Mesenchymal stem cell (in vitro differentiated cells and primary cell): ENCODE measurements at regions not wholly inside any gene's neighbourhood (a gene's known extent, or its start where the extent isn't known, plus 50 kb on each side); places are given as distances from the start of the nearest gene placed in this dataset.
A peak's percentile ranks its signal among the peaks of the same experiment; 100 is the strongest.
"Not testable (repeated sequence)": the region's sequence is repeated elsewhere in the genome, so short reads cannot be mapped to it uniquely, and the experiment has no call there.

ENCODE experiments used
- DNase-seq: peaks from one replicate; pipeline ENCODE4 v3.0.0-alpha.2; 2013
- H2AFZ ChIP-seq: one replicate; pipeline ENCODE4 v1.6.1; 2013; ENCODE audit warnings: low read depth, mild to moderate bottlenecking, control low read depth, inconsistent platforms, low read length, moderate library complexity
- H2AK5ac ChIP-seq: 2 replicates; pipeline ENCODE4 v1.6.1; 2013; ENCODE audit warnings: low read length, moderate library complexity, mild to moderate bottlenecking, inconsistent platforms; ENCODE audit not compliant: severe bottlenecking
- H2BK120ac ChIP-seq: one replicate; pipeline ENCODE4 v1.6.1; 2013; ENCODE audit warnings: low read depth, mild to moderate bottlenecking, inconsistent platforms, low read length, moderate library complexity
- H2BK12ac ChIP-seq, 2 experiments: one replicate each; pipeline ENCODE4 v1.6.1; 2013; ENCODE audit warnings: inconsistent platforms in 2 of 2, low read length in 2 of 2, mild to moderate bottlenecking in 2 of 2, moderate library complexity in 2 of 2, control low read depth in 1 of 2
- H2BK15ac ChIP-seq: one replicate; pipeline ENCODE4 v1.6.1; 2013; ENCODE audit warnings: mild to moderate bottlenecking, low read depth, inconsistent platforms; ENCODE audit not compliant: poor library complexity, severe bottlenecking
- H2BK5ac ChIP-seq: 2 replicates; pipeline ENCODE4 v1.6.1; 2013; ENCODE audit warnings: low read depth, mild to moderate bottlenecking, low read length, control low read depth, inconsistent platforms; ENCODE audit not compliant: poor library complexity, severe bottlenecking
- H3K14ac ChIP-seq, 2 experiments: one replicate each; pipeline ENCODE4 v1.6.1; 2013; ENCODE audit warnings: inconsistent platforms in 2 of 2, low read length in 2 of 2, control low read depth in 1 of 2, mild to moderate bottlenecking in 1 of 2, moderate library complexity in 1 of 2
- H3K18ac ChIP-seq, 2 experiments: one replicate each; pipeline ENCODE4 v1.6.1; 2013; ENCODE audit warnings: inconsistent platforms in 2 of 2, low read length in 2 of 2, control low read depth in 1 of 2, low read depth in 1 of 2, mild to moderate bottlenecking in 1 of 2
- H3K23ac ChIP-seq, 2 experiments: one replicate each; pipeline ENCODE4 v1.6.1; 2013; ENCODE audit warnings: inconsistent platforms in 2 of 2, low read length in 2 of 2, mild to moderate bottlenecking in 2 of 2, moderate library complexity in 2 of 2, control low read depth in 1 of 2
- H3K27ac ChIP-seq: 2 replicates; pipeline ENCODE4 v1.5.1; 2013; ENCODE audit warnings: mild to moderate bottlenecking, moderate library complexity, low read length, control low read depth, inconsistent platforms; ENCODE audit not compliant: poor library complexity, severe bottlenecking
- H3K27me3 ChIP-seq, 2 experiments: 2 replicates each; pipeline versions ENCODE4 v1.6.1 to v1.7.0; 2013; ENCODE audit warnings: low read length in 2 of 2, mild to moderate bottlenecking in 2 of 2, moderate library complexity in 2 of 2, control low read depth in 1 of 2, inconsistent platforms in 1 of 2; ENCODE audit not compliant: control insufficient read depth in 1 of 2, insufficient read depth in 1 of 2
- H3K36me3 ChIP-seq, 2 experiments: 2 replicates each; pipeline versions ENCODE4 v1.6.1 to v1.7.0; 2013; ENCODE audit warnings: low read length in 2 of 2, control low read depth in 1 of 2, inconsistent platforms in 1 of 2, low read depth in 1 of 2, mild to moderate bottlenecking in 1 of 2; ENCODE audit not compliant: insufficient read depth in 2 of 2, control insufficient read depth in 1 of 2
- H3K4ac ChIP-seq, 2 experiments: one replicate each; pipeline ENCODE4 v1.6.1; 2013; ENCODE audit warnings: inconsistent platforms in 2 of 2, low read length in 2 of 2, mild to moderate bottlenecking in 2 of 2, moderate library complexity in 2 of 2, control low read depth in 1 of 2, low read depth in 1 of 2
- H3K4me1 ChIP-seq: 2 replicates; pipeline ENCODE4 v1.6.1; 2013; ENCODE audit warnings: low read depth, low read length, control low read depth; ENCODE audit not compliant: control insufficient read depth, insufficient read depth
- H3K4me2 ChIP-seq: 2 replicates; pipeline ENCODE4 v1.6.1; 2013; ENCODE audit warnings: low read length, mild to moderate bottlenecking, inconsistent platforms; ENCODE audit not compliant: poor library complexity, severe bottlenecking
- H3K4me3 ChIP-seq, 2 experiments: 2 replicates each; pipeline versions ENCODE4 v1.5.1 to v1.7.0; 2013; ENCODE audit warnings: low read length in 2 of 2, mild to moderate bottlenecking in 2 of 2, control low read depth in 1 of 2, low read depth in 1 of 2; ENCODE audit not compliant: insufficient read depth in 1 of 2
- H3K79me1 ChIP-seq: replicated peaks from 2 replicates; pipeline ENCODE4 v1.6.1; 2013; ENCODE audit warnings: mild to moderate bottlenecking, control low read depth, low read length, inconsistent platforms; ENCODE audit not compliant: poor library complexity, severe bottlenecking
- H3K9ac ChIP-seq: 2 replicates; pipeline ENCODE4 v1.7.0; 2013; ENCODE audit warnings: mild to moderate bottlenecking, low read length, moderate library complexity
- H3K9me3 ChIP-seq: 2 replicates; pipeline ENCODE4 v1.7.0; 2013; ENCODE audit warnings: mild to moderate bottlenecking, low read length; ENCODE audit not compliant: control insufficient read depth
- H4K8ac ChIP-seq: one replicate; pipeline ENCODE4 v1.6.1; 2013; ENCODE audit warnings: inconsistent platforms, mild to moderate bottlenecking, low read length, moderate library complexity
- H4K91ac ChIP-seq: one replicate; pipeline ENCODE4 v1.6.1; 2013; ENCODE audit warnings: mild to moderate bottlenecking, low read length, inconsistent platforms
- WGBS: methylation state at CpG from one replicate; pipeline ENCODE4 v1.1.7; 2013; ENCODE audit warnings: mixed read lengths; 5-methylcytosine and 5-hydroxymethylcytosine counted together

DNA sequence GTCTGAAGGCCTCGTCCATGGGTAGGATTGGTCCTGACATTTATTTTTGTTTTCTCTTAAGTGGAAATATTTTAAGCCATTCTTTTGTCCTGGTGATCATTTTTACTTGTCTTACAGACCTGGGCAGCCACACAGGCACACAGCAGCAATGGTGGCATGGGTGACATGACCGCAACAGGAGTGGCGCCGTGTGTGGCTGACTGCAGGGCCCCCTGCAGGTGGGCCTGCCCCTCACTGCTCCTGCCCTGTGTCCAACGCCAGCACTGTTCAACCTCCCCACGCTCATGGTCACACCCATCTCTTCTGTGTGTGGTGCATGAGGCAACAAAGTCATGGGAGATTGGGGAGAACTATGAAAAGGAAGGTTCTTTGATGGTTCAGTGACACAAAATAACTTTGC, 151.9 kb downstream of the MYLK4 start:
- Histone ChIP-seq H3K14ac (no peak overlapping the region), H2BK15ac (no peak overlapping the region)

DNA sequence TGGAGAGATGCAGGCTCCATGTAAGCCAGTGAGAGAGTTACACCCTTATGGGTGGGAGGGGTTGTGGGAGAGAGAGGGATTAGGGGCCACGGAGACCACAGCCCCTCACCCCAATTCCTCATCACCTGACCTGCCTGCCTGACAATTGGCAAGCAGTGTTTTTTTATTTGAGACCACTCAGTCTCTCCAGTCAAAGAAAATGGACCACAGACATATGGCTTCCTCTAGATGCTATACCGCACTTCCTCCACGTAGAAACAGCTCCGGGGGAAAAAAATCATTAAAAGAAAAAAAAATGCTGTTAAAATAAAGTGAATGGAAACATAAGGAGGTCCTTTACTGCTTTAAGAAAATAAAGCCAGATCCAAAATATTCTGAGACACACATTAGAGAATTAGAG, 152.7 kb downstream of the MYLK4 start:
- Histone ChIP-seq H4K91ac (no peak overlapping the region), H3K27ac (no peak overlapping the region), H2BK120ac (no peak overlapping the region), H2BK12ac (no peak overlapping the region), H3K79me1 (no peaks in the 10 kb centered on the region), H3K18ac (no peak overlapping the region), H4K8ac (no peak overlapping the region), H2BK5ac (no peak overlapping the region), H3K36me3 (no peaks in the 10 kb centered on the region), H2AFZ (no peak overlapping the region), H3K9ac (no peak overlapping the region), H2BK15ac (no peak overlapping the region), H3K27me3 (no peaks in the 10 kb centered on the region), H3K9me3 (no peaks in the 10 kb centered on the region), H3K14ac (no peak overlapping the region), H2AK5ac (no peak overlapping the region), H3K4me1 (no peaks in the 10 kb centered on the region), H3K4me2 (no peak overlapping the region), H3K4me3 (no peak overlapping the region), H3K23ac (no peak overlapping the region), H3K4ac (no peak overlapping the region)
- DNase-seq, result no peak
- no CpG with 5 or more reads among the region's 4 CpGs for WGBS

More for the DNA sequence above, 151.9 kb downstream of the MYLK4 start:
- H2AFZ ChIP-seq, result no peak overlapping the region
- no peak overlapping the region for H3K27ac ChIP-seq
- no peak overlapping the region for H4K91ac ChIP-seq
- no peak overlapping the region for H3K4ac ChIP-seq
- H3K27me3 ChIP-seq, result no peaks in the 10 kb centered on the region
- H2BK120ac ChIP-seq, result no peak overlapping the region
- peaks cover 1% of the 10 kb centered on the region for H3K4me1 ChIP-seq
- 95% methylated on average over 3 of the region's 6 CpGs for WGBS
- H2BK12ac ChIP-seq, result no peak overlapping the region
- no peak overlapping the region for H3K23ac ChIP-seq
- no peak overlapping the region for H3K4me2 ChIP-seq
- H2AK5ac ChIP-seq, result no peak overlapping the region
- H3K36me3 ChIP-seq, result no peaks in the 10 kb centered on the region
- DNase-seq, result no peak
- no peak overlapping the region for H3K4me3 ChIP-seq
- no peaks in the 10 kb centered on the region for H3K79me1 ChIP-seq
- no peaks in the 10 kb centered on the region for H3K9me3 ChIP-seq
- no peak overlapping the region for H2BK5ac ChIP-seq
- no peak overlapping the region for H3K9ac ChIP-seq
- H4K8ac ChIP-seq, result no peak overlapping the region
- no peak overlapping the region for H3K18ac ChIP-seq

DNA sequence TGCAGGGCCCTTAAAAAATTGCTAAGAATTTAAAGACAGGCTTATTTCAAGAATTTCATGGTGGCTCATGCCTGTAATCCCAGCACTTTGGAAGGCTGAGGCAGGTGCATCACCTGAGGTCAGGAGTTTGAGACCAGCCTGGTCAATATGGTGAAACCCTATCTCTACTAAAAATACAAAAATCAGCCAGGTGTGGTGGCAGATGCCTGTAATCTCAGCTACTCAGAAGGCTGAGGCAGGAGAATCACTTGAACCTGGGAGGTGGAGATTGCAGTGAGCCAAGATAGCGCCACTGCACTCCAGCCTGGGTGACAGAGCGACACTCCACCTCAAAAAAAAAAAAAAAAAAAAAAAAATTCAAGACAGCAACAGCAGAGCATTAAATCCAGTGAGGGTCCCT, 153.3 kb downstream of the MYLK4 start:
- not testable (repeated sequence) for H3K23ac ChIP-seq, H3K9me3 ChIP-seq, H2BK120ac ChIP-seq, H2AK5ac ChIP-seq, H3K27me3 ChIP-seq, H3K4me1 ChIP-seq, H2BK12ac ChIP-seq, H3K18ac ChIP-seq, H3K14ac ChIP-seq, H4K8ac ChIP-seq, H3K9ac ChIP-seq, H3K27ac ChIP-seq, DNase-seq, H3K79me1 ChIP-seq, H2BK5ac ChIP-seq, H3K36me3 ChIP-seq, H3K4me2 ChIP-seq, H4K91ac ChIP-seq, H3K4me3 ChIP-seq, H2AFZ ChIP-seq, H2BK15ac ChIP-seq, H3K4ac ChIP-seq
- WGBS, result 100% methylated on average over 1 of the region's 2 CpGs

DNA sequence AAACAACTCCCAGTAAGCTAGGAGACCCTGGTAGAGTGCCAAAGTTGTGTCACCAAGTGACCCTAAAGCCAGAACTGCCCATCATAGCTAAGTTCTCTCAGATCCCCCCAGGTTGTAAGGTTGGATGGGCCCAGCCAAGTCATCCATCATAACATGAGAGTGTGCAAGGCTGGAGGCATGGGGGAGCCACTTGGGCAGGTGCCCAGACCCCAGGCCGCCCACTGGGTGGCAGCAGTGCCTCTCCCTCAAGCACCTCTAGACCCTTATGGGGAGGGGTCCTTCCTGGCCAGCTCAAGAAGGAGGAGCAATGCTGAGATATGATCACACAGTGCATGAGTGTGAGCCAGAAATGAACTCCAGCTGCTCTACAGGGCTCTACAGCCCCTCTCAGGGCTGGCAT, 154.5 kb downstream of the MYLK4 start:
- no peak overlapping the region for H2BK15ac ChIP-seq
- no peak overlapping the region for H3K4ac ChIP-seq
- no peak overlapping the region for H3K18ac ChIP-seq
- H3K27me3 ChIP-seq, result no peaks in the 10 kb centered on the region
- H3K9me3 ChIP-seq, result no peaks in the 10 kb centered on the region
- no peak overlapping the region for H2BK12ac ChIP-seq
- H3K9ac ChIP-seq, result no peak overlapping the region
- H3K36me3 ChIP-seq, result no peaks in the 10 kb centered on the region
- no peaks in the 10 kb centered on the region for H3K4me1 ChIP-seq
- H4K91ac ChIP-seq, result no peak overlapping the region
- H2BK120ac ChIP-seq, result no peak overlapping the region
- H3K79me1 ChIP-seq, result no peaks in the 10 kb centered on the region
- no peak overlapping the region for H3K4me3 ChIP-seq
- H4K8ac ChIP-seq, result no peak overlapping the region
- no peak overlapping the region for H2BK5ac ChIP-seq
- WGBS, result no CpG with 5 or more reads among the region's 1 CpG
- no peak overlapping the region for H3K4me2 ChIP-seq
- H3K23ac ChIP-seq, result no peak overlapping the region
- H2AFZ ChIP-seq, result no peak overlapping the region
- no peak overlapping the region for H3K27ac ChIP-seq
- H3K14ac ChIP-seq, result peak overlapping the region in 1 of 2 experiments; percentile 30
- H2AK5ac ChIP-seq, result no peak overlapping the region
- DNase-seq, result no peak
